Keratinocyte (primary cell): ENCODE measurements at regions not wholly inside any gene's neighbourhood (a gene's known extent, or its start where the extent isn't known, plus 50 kb on each side); places are given as distances from the start of the nearest gene placed in this dataset.
"Not testable (repeated sequence)": the region's sequence is repeated elsewhere in the genome, so short reads cannot be mapped to it uniquely, and the experiment has no call there.

Experiments used
- EZH2 ChIP-seq: IDR thresholded peaks from one replicate; pipeline ENCODE4 v1.6.1; 2012; ENCODE audit warnings: inconsistent platforms, mild to moderate bottlenecking, low read length, moderate library complexity
- TF ChIP-seq, protein P1 (sequence below), 3 experiments: IDR thresholded peaks in 1 of 3; conservative IDR thresholded peaks in 1 of 3; optimal IDR thresholded peaks in 1 of 3; 2 replicates in 2 of 3; 3 replicates in 1 of 3; pipeline versions ENCODE3 to v1.5.1; 2011; ENCODE audit warnings: low read length in 3 of 3, mild to moderate bottlenecking in 3 of 3, moderate library complexity in 2 of 3, control low read depth in 1 of 3, inconsistent platforms in 1 of 3; ENCODE audit not compliant: insufficient read depth in 2 of 3; ENCODE audit errors: extremely low read depth in 1 of 3

DNA sequence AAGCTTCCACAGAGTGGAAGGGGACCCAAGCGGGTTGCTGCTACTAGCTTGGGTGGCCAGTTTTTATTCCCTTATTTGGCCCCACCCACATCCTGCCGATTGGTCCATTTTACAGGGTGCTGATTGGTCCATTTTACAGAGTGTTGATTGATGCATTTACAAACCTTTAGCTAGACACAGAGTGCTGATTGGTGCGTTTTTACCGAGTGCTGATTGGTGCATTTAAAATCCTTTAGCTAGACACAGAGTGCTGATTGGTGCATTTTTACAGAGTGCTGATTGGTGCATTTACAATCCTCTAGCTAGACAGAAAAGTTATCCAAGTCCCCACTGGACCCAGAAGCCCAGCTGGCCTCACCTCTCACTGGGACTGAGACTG is 187.0 kb upstream of the KCNMB2 start:
- TF ChIP-seq EZH2: not testable (repeated sequence)
- TF ChIP-seq, protein P1, sequence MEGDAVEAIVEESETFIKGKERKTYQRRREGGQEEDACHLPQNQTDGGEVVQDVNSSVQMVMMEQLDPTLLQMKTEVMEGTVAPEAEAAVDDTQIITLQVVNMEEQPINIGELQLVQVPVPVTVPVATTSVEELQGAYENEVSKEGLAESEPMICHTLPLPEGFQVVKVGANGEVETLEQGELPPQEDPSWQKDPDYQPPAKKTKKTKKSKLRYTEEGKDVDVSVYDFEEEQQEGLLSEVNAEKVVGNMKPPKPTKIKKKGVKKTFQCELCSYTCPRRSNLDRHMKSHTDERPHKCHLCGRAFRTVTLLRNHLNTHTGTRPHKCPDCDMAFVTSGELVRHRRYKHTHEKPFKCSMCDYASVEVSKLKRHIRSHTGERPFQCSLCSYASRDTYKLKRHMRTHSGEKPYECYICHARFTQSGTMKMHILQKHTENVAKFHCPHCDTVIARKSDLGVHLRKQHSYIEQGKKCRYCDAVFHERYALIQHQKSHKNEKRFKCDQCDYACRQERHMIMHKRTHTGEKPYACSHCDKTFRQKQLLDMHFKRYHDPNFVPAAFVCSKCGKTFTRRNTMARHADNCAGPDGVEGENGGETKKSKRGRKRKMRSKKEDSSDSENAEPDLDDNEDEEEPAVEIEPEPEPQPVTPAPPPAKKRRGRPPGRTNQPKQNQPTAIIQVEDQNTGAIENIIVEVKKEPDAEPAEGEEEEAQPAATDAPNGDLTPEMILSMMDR (optimal IDR thresholded peaks at IDR 0.05 in 1 of 3, IDR thresholded peaks at IDR 0.05 in 1 of 3, conservative IDR thresholded peaks at IDR 0.05 in 1 of 3; ENCODE audit: extremely low read depth in 1 of 3, insufficient read depth in 2 of 3, low read length in 3 of 3): not testable (repeated sequence)
